ENCODE measurements at regions not wholly inside any gene's neighbourhood (a gene's known extent, or its start where the extent isn't known, plus 50 kb on each side); places are given as distances from the start of the nearest gene placed in this dataset.

GRCh38 chr5:58156973-58157701 lies 302.7 kb downstream of the PLK2 start:
- TF ChIP-seq POLR2AphosphoS5 (IDR thresholded peaks at IDR 0.05) (no peak), CTCF (IDR thresholded peaks at IDR 0.05 in 8 of 11, conservative IDR thresholded peaks at IDR 0.05 in 3 of 11) (no peak)

Data from spleen (tissue), 7 donors.